Gastrocnemius medialis (tissue), 4 donors: ENCODE measurements at regions not wholly inside any gene's neighbourhood (a gene's known extent, or its start where the extent isn't known, plus 50 kb on each side); places are given as distances from the start of the nearest gene placed in this dataset.

ENCODE experiments used
- ATAC-seq, 2 donors: fragments of 150-250 bp; one replicate each; pipeline ENCODE4 v1.9.1; 2016
- DNase-seq, 2 donors: peaks; one replicate each; pipeline ENCODE4 v3.0.0-alpha.2; 2019
- H3K27ac ChIP-seq, 4 donors: fragments of 200-600 bp; sonication (generic); 1 replicate in 1 of 4; 2 replicates in 3 of 4; pipeline ENCODE4 v1.5.1; 2016 to 2018; ENCODE audit warnings: mild to moderate bottlenecking in 2 of 4, moderate library complexity in 1 of 4
- H3K27me3 ChIP-seq, 3 donors: fragments of 200-600 bp; sonication (generic) in 2 of 3; 1 replicate in 1 of 3; 2 replicates in 2 of 3; pipeline versions ENCODE4 v1.5.1 to v1.6.0; 2016 to 2019; ENCODE audit warnings: mild to moderate bottlenecking in 1 of 3, moderate library complexity in 1 of 3
- H3K36me3 ChIP-seq, 2 donors: fragments of 200-600 bp; sonication (generic) in 1 of 2; one replicate each; pipeline ENCODE4 v1.5.1; 2017 to 2018
- H3K4me1 ChIP-seq, 2 donors: fragments of 200-600 bp; sonication (generic) in 1 of 2; one replicate each; pipeline ENCODE4 v1.5.1; 2016 to 2017; ENCODE audit warnings: mild to moderate bottlenecking in 2 of 2
- H3K4me3 ChIP-seq, 4 donors: fragments of 200-600 bp; sonication (generic) in 3 of 4; 1 replicate in 1 of 4; 2 replicates in 3 of 4; pipeline ENCODE4 v1.5.1; 2016 to 2019; ENCODE audit warnings: mild to moderate bottlenecking in 2 of 4
- H3K9me3 ChIP-seq, 3 donors: fragments of 200-600 bp; sonication (generic) in 2 of 3; 1 replicate in 1 of 3; 2 replicates in 2 of 3; pipeline ENCODE4 v1.5.1; 2016 to 2019
- CTCF ChIP-seq, 5 experiments: fragments of 450-650 bp in 3 of 5; fragments of 200-600 bp in 2 of 5; sonication (generic) in 2 of 5; IDR thresholded peaks in 4 of 5; conservative IDR thresholded peaks in 1 of 5; 1 replicate in 4 of 5; 2 replicates in 1 of 5; pipeline ENCODE4 v1.5.1; 2016 to 2019; ENCODE audit warnings: antibody characterized with exemption in 5 of 5, mild to moderate bottlenecking in 3 of 5, moderate library complexity in 3 of 5
- POLR2A ChIP-seq, 2 donors: fragments of 450-650 bp; IDR thresholded peaks; one replicate each; pipeline ENCODE4 v1.6.1; 2017; ENCODE audit warnings: antibody characterized with exemption in 2 of 2, mild to moderate bottlenecking in 2 of 2, moderate library complexity in 2 of 2
- in situ Hi-C, 4 donors: fragments of 200-750 bp; cut with MboI; loops; one replicate each; pipeline versions ENCODE4 v1.15.0 to v1.8.0; 2017; ENCODE audit warnings: low sequenced_read_pairs in 4 of 4
- intact Hi-C: fragments of 100-400 bp; cut with DNase I; formaldehyde crosslinking; loops from one replicate; pipeline ENCODE4 v1.15.1; 2023; ENCODE audit warnings: low total_unique reads

GRCh38 chr9:90061187-90061586 lies 456.4 kb downstream of the GADD45G start:
- no peak for ATAC-seq
- TF ChIP-seq CTCF (IDR thresholded peaks at IDR 0.05 in 4 of 5, conservative IDR thresholded peaks at IDR 0.05 in 1 of 5) (no peak), POLR2A (IDR thresholded peaks at IDR 0.05) (no peak)

GRCh38 chr9:90062982-90063381 lies 458.2 kb downstream of the GADD45G start:
- no peak overlapping the region for H3K4me3 ChIP-seq
- intact Hi-C loops, result no loop called here
- TF ChIP-seq CTCF (IDR thresholded peaks at IDR 0.05 in 4 of 5, conservative IDR thresholded peaks at IDR 0.05 in 1 of 5) (no peak), POLR2A (IDR thresholded peaks at IDR 0.05) (no peak)
- H3K27me3 ChIP-seq, result no peaks in the 10 kb centered on the region
- peak in 1 of 2 donors; percentile 51 for ATAC-seq
- H3K36me3 ChIP-seq, result no peaks in the 10 kb centered on the region
- no peaks in the 10 kb centered on the region for H3K9me3 ChIP-seq
- no peak overlapping the region for H3K27ac ChIP-seq
- H3K4me1 ChIP-seq, result peaks cover 0 to 9% of the 10 kb centered on the region in 2 donors
- DNase-seq, result no peak
- in situ Hi-C loops, result no loop called here

More at GRCh38 chr9:90061187-90061586, 456.4 kb downstream of the GADD45G start:
- in situ Hi-C loops (no loop called here), intact Hi-C loops (no loop called here)
- H3K27me3 ChIP-seq, result no peaks in the 10 kb centered on the region
- H3K4me3 ChIP-seq, result no peak overlapping the region
- no peak for DNase-seq
- H3K36me3 ChIP-seq, result no peaks in the 10 kb centered on the region
- H3K27ac ChIP-seq, result no peak overlapping the region
- peaks cover 0 to 9% of the 10 kb centered on the region in 2 donors for H3K4me1 ChIP-seq
- H3K9me3 ChIP-seq, result no peaks in the 10 kb centered on the region

- Histone ChIP-seq H3K36me3 (no peaks in the 10 kb centered on the region), H3K27me3 (no peaks in the 10 kb centered on the region), H3K4me3 (no peak overlapping the region), H3K9me3 (no peaks in the 10 kb centered on the region), H3K27ac (no peak overlapping the region), H3K4me1 (peaks cover 0 to 9% of the 10 kb centered on the region in 2 donors)
- intact Hi-C loops (no loop called here), in situ Hi-C loops (no loop called here)
- ATAC-seq (no peak), DNase-seq (no peak)
- TF ChIP-seq CTCF (IDR thresholded peaks at IDR 0.05 in 4 of 5, conservative IDR thresholded peaks at IDR 0.05 in 1 of 5), result no peak
- no peak for TF ChIP-seq POLR2A (IDR thresholded peaks at IDR 0.05)
Measured at GRCh38 chr9:90064248-90064647, 459.4 kb downstream of the GADD45G start.

GRCh38 chr9:90064971-90065370 lies 460.2 kb downstream of the GADD45G start:
- Histone ChIP-seq H3K36me3 (no peaks in the 10 kb centered on the region), H3K4me3 (no peak overlapping the region), H3K9me3 (no peaks in the 10 kb centered on the region), H3K27ac (no peak overlapping the region), H3K27me3 (no peaks in the 10 kb centered on the region), H3K4me1 (peaks cover 0 to 9% of the 10 kb centered on the region in 2 donors)
- intact Hi-C loops (no loop called here), in situ Hi-C loops (no loop called here)
- DNase-seq (no peak), ATAC-seq (no peak)
- TF ChIP-seq POLR2A (IDR thresholded peaks at IDR 0.05), result no peak
- TF ChIP-seq CTCF (IDR thresholded peaks at IDR 0.05 in 4 of 5, conservative IDR thresholded peaks at IDR 0.05 in 1 of 5), result no peak

- H3K4me3 ChIP-seq, result no peak overlapping the region
- no peak for TF ChIP-seq POLR2A (IDR thresholded peaks at IDR 0.05)
- no peak for TF ChIP-seq CTCF (IDR thresholded peaks at IDR 0.05 in 4 of 5, conservative IDR thresholded peaks at IDR 0.05 in 1 of 5)
- no peaks in the 10 kb centered on the region for H3K36me3 ChIP-seq
- peaks cover 0 to 9% of the 10 kb centered on the region in 2 donors for H3K4me1 ChIP-seq
- intact Hi-C loops (no loop called here), in situ Hi-C loops (no loop called here)
- no peaks in the 10 kb centered on the region for H3K27me3 ChIP-seq
- no peaks in the 10 kb centered on the region for H3K9me3 ChIP-seq
- no peak for DNase-seq
- ATAC-seq, result no peak
- no peak overlapping the region for H3K27ac ChIP-seq
Measured at GRCh38 chr9:90065851-90066250, 461.0 kb downstream of the GADD45G start.
